ENCODE measurements at regions not wholly inside any gene's neighbourhood (a gene's known extent, or its start where the extent isn't known, plus 50 kb on each side); places are given as distances from the start of the nearest gene placed in this dataset.

DNA sequence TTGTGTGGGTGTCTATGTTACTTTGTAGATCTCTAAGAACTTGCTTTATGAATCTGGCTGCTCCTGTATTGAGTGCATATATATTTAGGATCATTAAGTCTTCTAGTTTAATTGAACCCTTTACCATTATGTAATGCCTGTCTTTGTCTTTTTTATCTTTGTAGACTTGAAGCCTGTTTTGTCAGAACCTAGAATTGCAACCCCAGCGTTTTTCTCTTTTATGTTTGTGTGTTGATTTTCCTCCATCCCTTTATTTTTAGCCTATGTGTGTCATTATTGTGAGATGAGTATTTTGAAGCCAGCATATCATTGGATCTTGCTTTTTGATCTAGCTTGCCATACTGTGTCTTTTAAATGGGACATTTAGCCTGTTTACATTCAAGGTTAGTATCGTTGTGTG is 573.2 kb downstream of the BRINP3 start:
- TF ChIP-seq, protein P1, sequence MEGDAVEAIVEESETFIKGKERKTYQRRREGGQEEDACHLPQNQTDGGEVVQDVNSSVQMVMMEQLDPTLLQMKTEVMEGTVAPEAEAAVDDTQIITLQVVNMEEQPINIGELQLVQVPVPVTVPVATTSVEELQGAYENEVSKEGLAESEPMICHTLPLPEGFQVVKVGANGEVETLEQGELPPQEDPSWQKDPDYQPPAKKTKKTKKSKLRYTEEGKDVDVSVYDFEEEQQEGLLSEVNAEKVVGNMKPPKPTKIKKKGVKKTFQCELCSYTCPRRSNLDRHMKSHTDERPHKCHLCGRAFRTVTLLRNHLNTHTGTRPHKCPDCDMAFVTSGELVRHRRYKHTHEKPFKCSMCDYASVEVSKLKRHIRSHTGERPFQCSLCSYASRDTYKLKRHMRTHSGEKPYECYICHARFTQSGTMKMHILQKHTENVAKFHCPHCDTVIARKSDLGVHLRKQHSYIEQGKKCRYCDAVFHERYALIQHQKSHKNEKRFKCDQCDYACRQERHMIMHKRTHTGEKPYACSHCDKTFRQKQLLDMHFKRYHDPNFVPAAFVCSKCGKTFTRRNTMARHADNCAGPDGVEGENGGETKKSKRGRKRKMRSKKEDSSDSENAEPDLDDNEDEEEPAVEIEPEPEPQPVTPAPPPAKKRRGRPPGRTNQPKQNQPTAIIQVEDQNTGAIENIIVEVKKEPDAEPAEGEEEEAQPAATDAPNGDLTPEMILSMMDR (IDR thresholded peaks at IDR 0.05) = no peak
- TF ChIP-seq POLR2A (IDR thresholded peaks at IDR 0.05) = no peak

Measured in body of pancreas (tissue), 4 donors.